IPS DF 4.7 (cell line): ENCODE measurements at regions not wholly inside any gene's neighbourhood (a gene's known extent, or its start where the extent isn't known, plus 50 kb on each side); places are given as distances from the start of the nearest gene placed in this dataset.

Source experiments
- DNase-seq: peaks from one replicate; pipeline ENCODE4 v3.0.0-alpha.2; 2013; ENCODE audit warnings: low spot score; ENCODE audit errors: extremely low read depth

GRCh38 chr5:159422361-159422760, 92.1 kb upstream of the IL12B start:
- DNase-seq: no peak

GRCh38 chr5:159422910-159423309, 92.6 kb upstream of the IL12B start:
- no peak for DNase-seq

- DNase-seq: no peak
Observed at GRCh38 chr5:159424123-159424522, 93.8 kb upstream of the IL12B start.

GRCh38 chr5:159426694-159427093, 96.4 kb upstream of the IL12B start:
- DNase-seq: no peak

- DNase-seq: no peak
Observed at GRCh38 chr5:159427180-159428012, 97.1 kb upstream of the IL12B start.

- no peak for DNase-seq
Observed at GRCh38 chr5:159430361-159431012, 100.2 kb upstream of the IL12B start.

- DNase-seq: no peak
Observed at GRCh38 chr5:159435855-159436254, 105.6 kb upstream of the IL12B start.

- no peak for DNase-seq
Observed at GRCh38 chr5:159438092-159438491, 107.8 kb upstream of the IL12B start.

GRCh38 chr5:159439002-159439401, 108.7 kb upstream of the IL12B start:
- no peak for DNase-seq

GRCh38 chr5:159440235-159440634, 109.9 kb upstream of the IL12B start:
- no peak for DNase-seq

GRCh38 chr5:159440968-159441367, 110.7 kb upstream of the IL12B start:
- no peak for DNase-seq

- no peak for DNase-seq
Observed at GRCh38 chr5:159441441-159441840, 111.2 kb upstream of the IL12B start.

GRCh38 chr5:159442206-159442850, 112.0 kb upstream of the IL12B start:
- DNase-seq: no peak

GRCh38 chr5:159444441-159445082, 114.3 kb upstream of the IL12B start:
- DNase-seq: no peak

- DNase-seq: no peak
Observed at GRCh38 chr5:159447116-159447515, 116.8 kb upstream of the IL12B start.

- DNase-seq: no peak
Observed at GRCh38 chr5:159448841-159449407, 118.6 kb upstream of the IL12B start.

- no peak for DNase-seq
Observed at GRCh38 chr5:159449925-159450324, 119.6 kb upstream of the IL12B start.

GRCh38 chr5:159450417-159450816, 120.1 kb upstream of the IL12B start:
- DNase-seq: no peak

GRCh38 chr5:159451197-159452052, 121.1 kb upstream of the IL12B start:
- DNase-seq: no peak

- DNase-seq: no peak
Observed at GRCh38 chr5:159452480-159453167, 122.3 kb upstream of the IL12B start.
